WTC11 (cell line): ENCODE measurements at regions not wholly inside any gene's neighbourhood (a gene's known extent, or its start where the extent isn't known, plus 50 kb on each side); places are given as distances from the start of the nearest gene placed in this dataset.

Source experiments
- AFF4 ChIP-seq: sonication (generic); formaldehyde crosslinking; IDR thresholded peaks from 2 replicates; pipeline ENCODE4 v1.8.1; 2023; ENCODE audit warnings: mild to moderate bottlenecking, missing genetic modification reagents, borderline replicate concordance
- CTCF ChIP-seq: fragments of 200-600 bp; IDR thresholded peaks from 2 replicates; pipeline ENCODE4 v1.8.0; 2022; ENCODE audit warnings: antibody characterized with exemption
- ETV6 ChIP-seq: sonication (generic); formaldehyde crosslinking; IDR thresholded peaks from 2 replicates; pipeline ENCODE4 v1.8.1; 2022; ENCODE audit warnings: mild to moderate bottlenecking, missing genetic modification reagents
- FOXJ3 ChIP-seq: sonication (generic); formaldehyde crosslinking; IDR thresholded peaks from 2 replicates; pipeline ENCODE4 v1.9.0; 2021; ENCODE audit warnings: missing genetic modification reagents, mild to moderate bottlenecking, borderline replicate concordance
- SMAD3 ChIP-seq: sonication (generic); formaldehyde crosslinking; IDR thresholded peaks from 2 replicates; pipeline ENCODE4 v1.8.0; 2022; ENCODE audit warnings: missing genetic modification reagents, mild to moderate bottlenecking, borderline replicate concordance
- SP1 ChIP-seq: sonication (generic); formaldehyde crosslinking; conservative IDR thresholded peaks from 2 replicates; pipeline ENCODE4 v1.8.1; 2022; ENCODE audit warnings: missing genetic modification reagents

DNA sequence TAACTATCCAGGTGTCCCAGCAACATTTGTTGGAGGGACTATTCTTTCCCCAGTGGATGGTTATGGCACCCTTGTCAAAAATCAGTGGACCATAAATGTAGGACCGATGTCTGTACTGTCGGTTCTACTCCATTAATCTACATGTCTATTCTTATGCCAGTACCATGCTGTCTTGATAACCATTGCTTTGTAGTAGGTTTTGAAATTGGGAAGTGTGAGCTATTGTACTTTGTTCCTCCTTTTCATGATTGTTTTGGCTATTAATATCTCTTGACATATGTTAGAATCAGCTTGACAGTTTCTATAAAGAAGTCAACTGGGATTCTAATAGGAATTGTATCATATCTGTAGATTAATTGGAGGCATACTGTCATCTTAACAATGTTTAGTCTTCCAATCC, 112.7 kb downstream of the HNRNPD start:
- TF ChIP-seq ETV6 (CRISPR knock-in tag) (no peak), FOXJ3 (CRISPR knock-in tag) (no peak), SP1 (CRISPR knock-in tag) (no peak), CTCF (no peak), SMAD3 (CRISPR knock-in tag) (no peak), AFF4 (no peak)
